Activated T-cell treated with anti-CD3 and anti-CD28 coated beads for 48 hours (primary cell): ENCODE measurements at regions not wholly inside any gene's neighbourhood (a gene's known extent, or its start where the extent isn't known, plus 50 kb on each side); places are given as distances from the start of the nearest gene placed in this dataset.
"Not testable (repeated sequence)": the region's sequence is repeated elsewhere in the genome, so short reads cannot be mapped to it uniquely, and the experiment has no call there.

Experiments
- DNase-seq: peaks from one replicate; pipeline ENCODE4 v3.0.0-alpha.2; 2020; ENCODE audit warnings: low read depth

- DNase-seq = no peak
These were observed 257.4 kb downstream of the OLFM4 start for GRCh38 chr13:53285896-53286430.

GRCh38 chr13:53298396-53298795 lies 269.8 kb downstream of the OLFM4 start:
- no peak for DNase-seq

- no peak for DNase-seq
These were observed 272.8 kb downstream of the OLFM4 start for GRCh38 chr13:53301449-53301848.

- DNase-seq = not testable (repeated sequence)
These were observed 276.8 kb downstream of the OLFM4 start for GRCh38 chr13:53305419-53305818.

- no peak for DNase-seq
These were observed 282.2 kb downstream of the OLFM4 start for GRCh38 chr13:53310786-53311185.

- DNase-seq = no peak
These were observed 282.9 kb downstream of the OLFM4 start for GRCh38 chr13:53311561-53311960.

GRCh38 chr13:53321296-53321801 lies 292.7 kb downstream of the OLFM4 start:
- no peak for DNase-seq

GRCh38 chr13:53324656-53325055 lies 296.0 kb downstream of the OLFM4 start:
- no peak for DNase-seq

- DNase-seq = no peak
These were observed 298.1 kb downstream of the OLFM4 start for GRCh38 chr13:53326716-53327115.

GRCh38 chr13:53327680-53328315 lies 299.2 kb downstream of the OLFM4 start:
- no peak for DNase-seq

GRCh38 chr13:53336441-53337160 lies 308.0 kb downstream of the OLFM4 start:
- DNase-seq = no peak

- DNase-seq = no peak
These were observed 310.1 kb downstream of the OLFM4 start for GRCh38 chr13:53338760-53339159.

- DNase-seq = no peak
These were observed 312.0 kb downstream of the OLFM4 start for GRCh38 chr13:53340505-53341143.

GRCh38 chr13:53341144-53341510 lies 312.5 kb downstream of the OLFM4 start:
- no peak for DNase-seq

GRCh38 chr13:53342623-53343360 lies 314.2 kb downstream of the OLFM4 start:
- DNase-seq = no peak

GRCh38 chr13:53343361-53343744 lies 314.7 kb downstream of the OLFM4 start:
- no peak for DNase-seq

- no peak for DNase-seq
These were observed 322.4 kb downstream of the OLFM4 start for GRCh38 chr13:53351021-53351420.

GRCh38 chr13:53357582-53357981 lies 329.0 kb downstream of the OLFM4 start:
- no peak for DNase-seq

- no peak for DNase-seq
These were observed 340.3 kb downstream of the OLFM4 start for GRCh38 chr13:53368948-53369347.

- DNase-seq = no peak
These were observed 350.9 kb downstream of the OLFM4 start for GRCh38 chr13:53379485-53379884.

- no peak for DNase-seq
These were observed 353.4 kb downstream of the OLFM4 start for GRCh38 chr13:53382008-53382407.

GRCh38 chr13:53398051-53398450 lies 369.4 kb downstream of the OLFM4 start:
- DNase-seq = no peak
